ENCODE measurements at regions not wholly inside any gene's neighbourhood (a gene's known extent, or its start where the extent isn't known, plus 50 kb on each side); places are given as distances from the start of the nearest gene placed in this dataset.
A peak's percentile ranks its signal among the peaks of the same experiment; 100 is the strongest.

- TF ChIP-seq CTCF (IDR thresholded peaks at IDR 0.05; ENCODE audit: unreplicated experiment in 3 of 3), result no peak
- Mint-ChIP-seq H3K27ac (no peak overlapping the region), H3K27me3 (ENCODE audit: low read depth) (no peaks in the 10 kb centered on the region), H3K36me3 (ENCODE audit: low read depth) (no peaks in the 10 kb centered on the region), H3K4me1 (no peaks in the 10 kb centered on the region), H3K9me3 (peaks cover 37% of the 10 kb centered on the region), H3K4me3 (no peak overlapping the region)
Observed at GRCh38 chr1:106194206-106194605, 862.3 kb upstream of the PRMT6 start.

- Mint-ChIP-seq H3K27ac (no peak overlapping the region), H3K27me3 (ENCODE audit: low read depth) (no peaks in the 10 kb centered on the region), H3K4me1 (no peaks in the 10 kb centered on the region), H3K36me3 (ENCODE audit: low read depth) (no peaks in the 10 kb centered on the region), H3K4me3 (no peak overlapping the region), H3K9me3 (peaks cover 3% of the 10 kb centered on the region)
- TF ChIP-seq CTCF (IDR thresholded peaks at IDR 0.05; ENCODE audit: unreplicated experiment in 3 of 3), result no peak
Observed at GRCh38 chr1:106200711-106201110, 855.8 kb upstream of the PRMT6 start.

- Mint-ChIP-seq H3K27me3 (ENCODE audit: low read depth) (no peaks in the 10 kb centered on the region), H3K9me3 (no peaks in the 10 kb centered on the region), H3K36me3 (ENCODE audit: low read depth) (no peaks in the 10 kb centered on the region), H3K4me1 (no peaks in the 10 kb centered on the region), H3K4me3 (no peak overlapping the region), H3K27ac (no peak overlapping the region)
- TF ChIP-seq CTCF (IDR thresholded peaks at IDR 0.05; ENCODE audit: unreplicated experiment in 3 of 3), result no peak
Observed at GRCh38 chr1:106207185-106207584, 849.3 kb upstream of the PRMT6 start.

GRCh38 chr1:106217765-106218164 lies 838.7 kb upstream of the PRMT6 start:
- Mint-ChIP-seq H3K4me1 (no peaks in the 10 kb centered on the region), H3K27me3 (ENCODE audit: low read depth) (no peaks in the 10 kb centered on the region), H3K9me3 (no peaks in the 10 kb centered on the region), H3K27ac (no peak overlapping the region), H3K4me3 (no peak overlapping the region), H3K36me3 (ENCODE audit: low read depth) (no peaks in the 10 kb centered on the region)
- peak in 1 of 3 experiments; percentile 29 for TF ChIP-seq CTCF (IDR thresholded peaks at IDR 0.05; ENCODE audit: unreplicated experiment in 3 of 3)

GRCh38 chr1:106222403-106222802 lies 834.1 kb upstream of the PRMT6 start:
- no peak for TF ChIP-seq CTCF (IDR thresholded peaks at IDR 0.05; ENCODE audit: unreplicated experiment in 3 of 3)

GRCh38 chr1:106223213-106223612 lies 833.3 kb upstream of the PRMT6 start:
- no peak for TF ChIP-seq CTCF (IDR thresholded peaks at IDR 0.05; ENCODE audit: unreplicated experiment in 3 of 3)
- Mint-ChIP-seq H3K4me1 (no peaks in the 10 kb centered on the region), H3K27me3 (ENCODE audit: low read depth) (no peaks in the 10 kb centered on the region), H3K27ac (no peak overlapping the region), H3K4me3 (no peak overlapping the region), H3K36me3 (ENCODE audit: low read depth) (no peaks in the 10 kb centered on the region), H3K9me3 (no peaks in the 10 kb centered on the region)

More at GRCh38 chr1:106222403-106222802, 834.1 kb upstream of the PRMT6 start:
- no peaks in the 10 kb centered on the region for H3K9me3 Mint-ChIP-seq
- H3K27ac Mint-ChIP-seq, result no peak overlapping the region
- no peaks in the 10 kb centered on the region for H3K4me1 Mint-ChIP-seq
- H3K36me3 Mint-ChIP-seq (ENCODE audit: low read depth), result no peaks in the 10 kb centered on the region
- H3K27me3 Mint-ChIP-seq (ENCODE audit: low read depth), result no peaks in the 10 kb centered on the region
- no peak overlapping the region for H3K4me3 Mint-ChIP-seq
